HepG2 (cell line): ENCODE measurements at regions not wholly inside any gene's neighbourhood (a gene's known extent, or its start where the extent isn't known, plus 50 kb on each side); places are given as distances from the start of the nearest gene placed in this dataset.
"Not testable (repeated sequence)": the region's sequence is repeated elsewhere in the genome, so short reads cannot be mapped to it uniquely, and the experiment has no call there.

Experiments used
- BRD4 ChIP-seq: sonication (generic); formaldehyde crosslinking; IDR thresholded peaks from 2 replicates; pipeline ENCODE4 v1.4.0; 2020; ENCODE audit warnings: missing genetic modification reagents
- CREM ChIP-seq, 2 experiments: sonication (generic) in 1 of 2; formaldehyde crosslinking in 1 of 2; IDR thresholded peaks; 2 replicates each; pipeline versions ENCODE4 v1.4.0 to v1.6.1; 2016 to 2020; ENCODE audit warnings: antibody characterized with exemption in 1 of 2, mild to moderate bottlenecking in 1 of 2, missing genetic modification reagents in 1 of 2
- HOXA3 ChIP-seq: sonication (generic); formaldehyde crosslinking; IDR thresholded peaks from 2 replicates; pipeline ENCODE4 v1.5.0; 2020; ENCODE audit warnings: missing genetic modification reagents
- MIXL1 ChIP-seq: IDR thresholded peaks from 2 replicates; pipeline ENCODE4 v1.6.1; 2016
- NCOA2 ChIP-seq: sonication (generic); formaldehyde crosslinking; IDR thresholded peaks from 2 replicates; pipeline ENCODE4 v1.8.0; 2022; ENCODE audit warnings: inconsistent platforms
- NR2F2 ChIP-seq: IDR thresholded peaks from 2 replicates; pipeline ENCODE4 v1.6.1; 2012; ENCODE audit warnings: low read depth, inconsistent platforms, borderline replicate concordance
- NR2F6 ChIP-seq, 2 experiments: IDR thresholded peaks; 2 replicates each; pipeline ENCODE4 v1.6.1; 2016; ENCODE audit warnings: antibody characterized with exemption in 1 of 2, mild to moderate bottlenecking in 1 of 2
- PAXIP1 ChIP-seq: sonication (generic); formaldehyde crosslinking; conservative IDR thresholded peaks from 2 replicates; pipeline ENCODE4 v1.4.0; 2020; ENCODE audit warnings: mild to moderate bottlenecking, missing genetic modification reagents, moderate library complexity
- RARA ChIP-seq: IDR thresholded peaks from 2 replicates; pipeline ENCODE4 v1.6.1; 2016; ENCODE audit warnings: missing genetic modification reagents, missing compliant biosample characterization
- REPIN1 ChIP-seq: sonication (generic); formaldehyde crosslinking; IDR thresholded peaks from 2 replicates; pipeline ENCODE4 v1.8.0; 2022; ENCODE audit warnings: missing genetic modification reagents, low read depth, mild to moderate bottlenecking, borderline replicate concordance
- SIX4 ChIP-seq: sonication (generic); formaldehyde crosslinking; IDR thresholded peaks from 2 replicates; pipeline ENCODE4 v1.4.0; 2020; ENCODE audit warnings: missing genetic modification reagents
- SOX6 ChIP-seq, 2 experiments: fragments of 450-650 bp in 1 of 2; sonication (generic) in 1 of 2; formaldehyde crosslinking in 1 of 2; IDR thresholded peaks; 2 replicates each; pipeline versions ENCODE4 v1.4.0 to v1.6.1; 2017 to 2020; ENCODE audit warnings: antibody characterized with exemption in 1 of 2, mild to moderate bottlenecking in 1 of 2, missing genetic modification reagents in 1 of 2
- TBX2 ChIP-seq: sonication (generic); formaldehyde crosslinking; IDR thresholded peaks from 2 replicates; pipeline ENCODE4 v1.5.0; 2020; ENCODE audit warnings: missing genetic modification reagents, mild to moderate bottlenecking, borderline replicate concordance
- THAP11 ChIP-seq: IDR thresholded peaks from 2 replicates; pipeline ENCODE4 v1.6.1; 2016; ENCODE audit warnings: missing biosample characterization, missing genetic modification reagents
- XRCC5 ChIP-seq: fragments of 200-400 bp; formaldehyde crosslinking; optimal IDR thresholded peaks from 2 replicates; pipeline ENCODE3; 2017; ENCODE audit warnings: mild to moderate bottlenecking, low read length
- ZBTB7B ChIP-seq: sonication (generic); formaldehyde crosslinking; IDR thresholded peaks from 2 replicates; pipeline ENCODE4 v1.4.0; 2020; ENCODE audit warnings: missing genetic modification reagents
- ZNF501 ChIP-seq: sonication (generic); formaldehyde crosslinking; IDR thresholded peaks from 2 replicates; pipeline ENCODE4 v1.5.1; 2020; ENCODE audit warnings: mild to moderate bottlenecking, moderate library complexity, missing genetic modification reagents
- ZNF614 ChIP-seq: IDR thresholded peaks from 2 replicates; pipeline ENCODE4 v1.6.1; 2018; ENCODE audit warnings: missing biosample characterization, missing genetic modification reagents, inconsistent platforms, borderline replicate concordance
- TF ChIP-seq, protein P1 (sequence below): IDR thresholded peaks from 2 replicates; pipeline ENCODE4 v1.6.1; 2016; ENCODE audit warnings: mild to moderate bottlenecking
- TF ChIP-seq, protein P2 (sequence below): sonication (generic); formaldehyde crosslinking; IDR thresholded peaks from 2 replicates; pipeline ENCODE4 v1.5.1; 2020; ENCODE audit warnings: mild to moderate bottlenecking, missing genetic modification reagents, moderate library complexity

GRCh38 chr20:53773066-53773791 lies 179.6 kb upstream of the ZNF217 start (continued):
- TF ChIP-seq NR2F6 (IDR thresholded peaks at IDR 0.05) (peak; percentile 94), NR2F6 (CRISPR knock-in tag; IDR thresholded peaks at IDR 0.05) (peak; percentile 90), SIX4 (CRISPR knock-in tag) (0 out of 2 replicates have a peak, but pooled peaks have one; percentile 41), HOXA3 (CRISPR knock-in tag) (peak; percentile 85), ZNF614 (CRISPR knock-in tag) (0 out of 2 replicates have a peak, but pooled peaks have one; percentile 25), XRCC5 (peak; percentile 52), REPIN1 (peak; percentile 31; the same call in 1 of the 2 replicates), SOX6 (CRISPR knock-in tag; IDR thresholded peaks at IDR 0.05) (peak; percentile 26; the same call in 1 of the 2 replicates), NCOA2 (peak; percentile 65; the same call in 1 of the 2 replicates), ZNF501 (CRISPR knock-in tag) (peak; percentile 32; the same call in 1 of the 2 replicates), TBX2 (CRISPR knock-in tag) (peak; percentile 40; the same call in 1 of the 2 replicates), RARA (0 out of 2 replicates have a peak, but pooled peaks have one; percentile 64), BRD4 (CRISPR knock-in tag) (peak; percentile 64), PAXIP1 (CRISPR knock-in tag) (peak; percentile 70; the same call in 1 of the 2 replicates), THAP11 (0 out of 2 replicates have a peak, but pooled peaks have one; percentile 40), CREM (IDR thresholded peaks at IDR 0.05) (0 out of 2 replicates have a peak, but pooled peaks have one; percentile 19), NR2F2 (peak; percentile 88), MIXL1 (peak; percentile 37; the same call in 1 of the 2 replicates), ZBTB7B (CRISPR knock-in tag) (peak; percentile 57; the same call in 1 of the 2 replicates)
- TF ChIP-seq, protein P1, sequence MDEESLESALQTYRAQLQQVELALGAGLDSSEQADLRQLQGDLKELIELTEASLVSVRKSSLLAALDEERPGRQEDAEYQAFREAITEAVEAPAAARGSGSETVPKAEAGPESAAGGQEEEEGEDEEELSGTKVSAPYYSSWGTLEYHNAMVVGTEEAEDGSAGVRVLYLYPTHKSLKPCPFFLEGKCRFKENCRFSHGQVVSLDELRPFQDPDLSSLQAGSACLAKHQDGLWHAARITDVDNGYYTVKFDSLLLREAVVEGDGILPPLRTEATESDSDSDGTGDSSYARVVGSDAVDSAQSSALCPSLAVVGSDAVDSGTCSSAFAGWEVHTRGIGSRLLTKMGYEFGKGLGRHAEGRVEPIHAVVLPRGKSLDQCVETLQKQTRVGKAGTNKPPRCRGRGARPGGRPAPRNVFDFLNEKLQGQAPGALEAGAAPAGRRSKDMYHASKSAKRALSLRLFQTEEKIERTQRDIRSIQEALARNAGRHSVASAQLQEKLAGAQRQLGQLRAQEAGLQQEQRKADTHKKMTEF, result peak; percentile 41; the same call in 1 of the 2 replicates
- TF ChIP-seq SOX6 (IDR thresholded peaks at IDR 0.05); CREM (CRISPR knock-in tag; IDR thresholded peaks at IDR 0.05): not testable (repeated sequence)
- TF ChIP-seq, protein P2, sequence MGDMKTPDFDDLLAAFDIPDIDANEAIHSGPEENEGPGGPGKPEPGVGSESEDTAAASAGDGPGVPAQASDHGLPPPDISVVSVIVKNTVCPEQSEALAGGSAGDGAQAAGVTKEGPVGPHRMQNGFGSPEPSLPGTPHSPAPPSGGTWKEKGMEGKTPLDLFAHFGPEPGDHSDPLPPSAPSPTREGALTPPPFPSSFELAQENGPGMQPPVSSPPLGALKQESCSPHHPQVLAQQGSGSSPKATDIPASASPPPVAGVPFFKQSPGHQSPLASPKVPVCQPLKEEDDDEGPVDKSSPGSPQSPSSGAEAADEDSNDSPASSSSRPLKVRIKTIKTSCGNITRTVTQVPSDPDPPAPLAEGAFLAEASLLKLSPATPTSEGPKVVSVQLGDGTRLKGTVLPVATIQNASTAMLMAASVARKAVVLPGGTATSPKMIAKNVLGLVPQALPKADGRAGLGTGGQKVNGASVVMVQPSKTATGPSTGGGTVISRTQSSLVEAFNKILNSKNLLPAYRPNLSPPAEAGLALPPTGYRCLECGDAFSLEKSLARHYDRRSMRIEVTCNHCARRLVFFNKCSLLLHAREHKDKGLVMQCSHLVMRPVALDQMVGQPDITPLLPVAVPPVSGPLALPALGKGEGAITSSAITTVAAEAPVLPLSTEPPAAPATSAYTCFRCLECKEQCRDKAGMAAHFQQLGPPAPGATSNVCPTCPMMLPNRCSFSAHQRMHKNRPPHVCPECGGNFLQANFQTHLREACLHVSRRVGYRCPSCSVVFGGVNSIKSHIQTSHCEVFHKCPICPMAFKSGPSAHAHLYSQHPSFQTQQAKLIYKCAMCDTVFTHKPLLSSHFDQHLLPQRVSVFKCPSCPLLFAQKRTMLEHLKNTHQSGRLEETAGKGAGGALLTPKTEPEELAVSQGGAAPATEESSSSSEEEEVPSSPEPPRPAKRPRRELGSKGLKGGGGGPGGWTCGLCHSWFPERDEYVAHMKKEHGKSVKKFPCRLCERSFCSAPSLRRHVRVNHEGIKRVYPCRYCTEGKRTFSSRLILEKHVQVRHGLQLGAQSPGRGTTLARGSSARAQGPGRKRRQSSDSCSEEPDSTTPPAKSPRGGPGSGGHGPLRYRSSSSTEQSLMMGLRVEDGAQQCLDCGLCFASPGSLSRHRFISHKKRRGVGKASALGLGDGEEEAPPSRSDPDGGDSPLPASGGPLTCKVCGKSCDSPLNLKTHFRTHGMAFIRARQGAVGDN (CRISPR knock-in tag), result peak; percentile 24; the same call in 1 of the 2 replicates
